Activated T-helper 1 cell treated with anti-CD3 and anti-CD28 coated beads, Interleukin-12 subunit alpha, Interleukin-12 subunit beta, Interleukin-2, Interleukin-4 antibody, amounts not matched to agents 30 ng/mL and 10 ng/mL and 1 ng/mL, durations not matched to agents 14 hours and 24 hours and 36 hours (primary cell): ENCODE measurements at regions not wholly inside any gene's neighbourhood (a gene's known extent, or its start where the extent isn't known, plus 50 kb on each side); places are given as distances from the start of the nearest gene placed in this dataset.

ENCODE experiments used
- DNase-seq: peaks from one replicate; pipeline ENCODE4 v3.0.0; 2021; ENCODE audit warnings: low spot score
- H3K27ac Mint-ChIP-seq: one replicate; pipeline ENCODE4 v1.8.0; 2021; ENCODE audit warnings: mild to moderate bottlenecking, mixed read lengths
- H3K27me3 Mint-ChIP-seq: one replicate; pipeline ENCODE4 v1.8.0; 2022; ENCODE audit warnings: mild to moderate bottlenecking, moderate library complexity, mixed read lengths; ENCODE audit not compliant: insufficient read depth
- H3K36me3 Mint-ChIP-seq: one replicate; pipeline ENCODE4 v1.8.0; 2021; ENCODE audit warnings: low read depth, mixed read lengths
- H3K4me1 Mint-ChIP-seq: one replicate; pipeline ENCODE4 v1.8.0; 2021; ENCODE audit warnings: low read depth, mixed read lengths
- H3K4me3 Mint-ChIP-seq: one replicate; pipeline ENCODE4 v1.8.0; 2021; ENCODE audit warnings: mild to moderate bottlenecking, moderate library complexity, mixed read lengths
- H3K9me3 Mint-ChIP-seq: one replicate; pipeline ENCODE4 v1.8.0; 2021; ENCODE audit warnings: mixed read lengths
- intact Hi-C: fragments of 100-400 bp; cut with micrococcal nuclease; formaldehyde crosslinking; loops from one replicate; pipeline ENCODE4 v1.15.1; 2024

DNA sequence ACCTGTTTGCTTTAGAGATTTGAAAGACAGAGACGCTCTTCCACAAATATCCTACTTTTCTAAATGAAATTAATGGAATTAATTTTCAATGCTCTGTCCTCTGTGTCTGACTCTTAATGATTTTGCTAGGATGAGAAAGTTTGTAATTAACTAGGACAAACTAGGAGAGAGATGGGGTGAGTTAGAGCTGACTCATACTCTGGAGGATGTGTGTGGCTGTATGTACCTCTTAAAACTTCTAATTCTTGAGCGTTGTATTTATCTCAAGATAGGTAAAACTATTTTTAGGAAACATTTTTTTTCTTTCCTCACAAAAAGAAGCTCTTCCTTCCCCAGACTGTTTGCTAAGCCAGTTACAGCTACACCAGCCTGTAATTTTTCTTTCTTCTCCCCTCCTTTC, 178.8 kb upstream of the ANKRD30A start:
- no peaks in the 10 kb centered on the region for H3K27me3 Mint-ChIP-seq
- DNase-seq = no peak
- intact Hi-C loops = no loop called here
- H3K9me3 Mint-ChIP-seq = peaks cover 17% of the 10 kb centered on the region
- H3K4me1 Mint-ChIP-seq = no peaks in the 10 kb centered on the region
- no peak overlapping the region for H3K27ac Mint-ChIP-seq
- no peak overlapping the region for H3K4me3 Mint-ChIP-seq
- H3K36me3 Mint-ChIP-seq = no peaks in the 10 kb centered on the region

DNA sequence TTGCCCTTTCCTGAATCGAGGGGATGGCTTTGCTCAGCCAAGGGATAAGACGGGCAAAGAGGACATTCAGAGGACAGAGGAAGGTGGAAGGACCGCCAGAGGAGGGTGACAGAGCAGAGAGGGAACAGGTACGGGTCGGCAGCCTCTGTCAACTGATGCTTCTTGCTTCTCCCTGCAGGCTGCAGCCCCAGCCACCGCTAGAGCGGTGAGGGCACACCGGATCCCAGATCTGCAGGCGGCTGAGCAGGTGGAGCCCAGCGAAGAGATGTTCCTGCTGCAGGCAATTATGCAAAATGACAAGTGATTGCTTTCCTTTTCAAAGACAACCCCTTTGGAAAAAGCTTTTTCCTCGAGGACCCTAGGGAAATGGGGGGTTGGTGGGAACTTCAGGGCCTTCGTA, 181.9 kb upstream of the ANKRD30A start:
- Mint-ChIP-seq H3K9me3 (peaks cover 17% of the 10 kb centered on the region), H3K27ac (no peak overlapping the region), H3K27me3 (no peaks in the 10 kb centered on the region), H3K4me3 (no peak overlapping the region), H3K36me3 (no peaks in the 10 kb centered on the region), H3K4me1 (no peaks in the 10 kb centered on the region)
- no peak for DNase-seq
- intact Hi-C loops = no loop called here

DNA sequence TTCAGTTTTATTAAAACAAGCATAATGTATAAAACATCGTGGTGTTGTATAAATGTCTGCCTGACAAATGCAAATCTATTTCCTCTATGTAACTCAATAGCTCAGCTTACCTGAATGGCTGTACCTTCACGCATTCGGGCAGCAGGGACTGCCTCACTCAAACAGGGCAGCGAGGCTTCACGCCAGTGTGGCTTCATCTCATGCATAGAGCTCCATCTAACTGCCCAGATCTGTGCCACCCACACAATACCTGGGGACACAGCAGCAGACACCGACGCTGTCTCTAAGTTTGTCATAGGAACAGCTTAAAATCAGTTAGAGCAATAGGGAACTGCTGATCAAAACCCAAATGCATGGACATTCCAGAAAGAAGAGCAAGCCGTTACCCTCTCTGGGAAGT, 182.8 kb upstream of the ANKRD30A start:
- Mint-ChIP-seq H3K27ac (no peak overlapping the region), H3K9me3 (peaks cover 17% of the 10 kb centered on the region), H3K4me1 (no peaks in the 10 kb centered on the region), H3K27me3 (no peaks in the 10 kb centered on the region), H3K4me3 (no peak overlapping the region), H3K36me3 (no peaks in the 10 kb centered on the region)
- no peak for DNase-seq
- intact Hi-C loops = no loop called here

DNA sequence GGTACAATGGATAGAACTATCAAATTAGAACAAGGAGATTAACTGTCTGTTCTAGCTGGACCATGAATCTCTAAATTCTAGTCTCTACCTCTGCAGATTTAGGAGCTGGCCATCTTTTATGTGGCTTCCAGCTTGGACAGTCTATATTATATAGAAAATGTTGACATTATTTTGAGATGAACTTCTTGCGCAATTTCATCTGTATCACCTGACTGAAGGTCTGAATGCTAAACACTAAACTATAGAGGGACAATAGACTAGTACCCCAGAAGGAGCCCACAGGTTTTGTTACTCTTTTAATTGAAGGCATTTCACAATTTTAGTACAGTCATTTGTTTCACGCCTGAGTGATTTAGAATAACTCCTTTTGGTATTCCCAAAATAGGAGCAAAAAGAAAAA, 222.4 kb upstream of the ANKRD30A start:
- no peaks in the 10 kb centered on the region for H3K36me3 Mint-ChIP-seq
- intact Hi-C loops = no loop called here
- H3K27ac Mint-ChIP-seq = no peak overlapping the region
- H3K4me3 Mint-ChIP-seq = no peak overlapping the region
- H3K27me3 Mint-ChIP-seq = no peaks in the 10 kb centered on the region
- H3K4me1 Mint-ChIP-seq = no peaks in the 10 kb centered on the region
- DNase-seq = no peak
- peaks cover 3% of the 10 kb centered on the region for H3K9me3 Mint-ChIP-seq

DNA sequence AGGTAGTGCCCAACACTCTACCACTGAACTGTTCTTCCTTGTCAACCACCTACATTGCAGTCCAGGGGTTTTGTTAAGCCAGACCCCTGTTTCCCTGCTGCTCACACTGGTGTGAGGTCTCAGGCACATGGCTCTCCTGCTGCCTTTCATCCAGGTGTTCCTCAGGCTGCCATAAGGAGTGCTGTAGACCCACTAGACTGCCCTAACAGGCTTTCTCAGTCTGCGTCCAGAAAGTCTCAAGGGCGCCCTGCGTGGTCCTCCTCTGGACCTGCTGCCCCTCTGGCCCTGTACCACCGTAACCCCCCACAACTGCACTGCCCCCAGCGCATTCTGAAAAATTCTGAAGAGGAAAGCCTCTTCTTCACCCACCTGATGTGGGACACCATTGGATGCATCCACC, 225.7 kb upstream of the ANKRD30A start:
- H3K36me3 Mint-ChIP-seq = no peaks in the 10 kb centered on the region
- no peak for DNase-seq
- intact Hi-C loops = no loop called here
- H3K9me3 Mint-ChIP-seq = peaks cover 3% of the 10 kb centered on the region
- H3K27me3 Mint-ChIP-seq = no peaks in the 10 kb centered on the region
- no peak overlapping the region for H3K27ac Mint-ChIP-seq
- H3K4me3 Mint-ChIP-seq = no peak overlapping the region
- H3K4me1 Mint-ChIP-seq = no peaks in the 10 kb centered on the region

DNA sequence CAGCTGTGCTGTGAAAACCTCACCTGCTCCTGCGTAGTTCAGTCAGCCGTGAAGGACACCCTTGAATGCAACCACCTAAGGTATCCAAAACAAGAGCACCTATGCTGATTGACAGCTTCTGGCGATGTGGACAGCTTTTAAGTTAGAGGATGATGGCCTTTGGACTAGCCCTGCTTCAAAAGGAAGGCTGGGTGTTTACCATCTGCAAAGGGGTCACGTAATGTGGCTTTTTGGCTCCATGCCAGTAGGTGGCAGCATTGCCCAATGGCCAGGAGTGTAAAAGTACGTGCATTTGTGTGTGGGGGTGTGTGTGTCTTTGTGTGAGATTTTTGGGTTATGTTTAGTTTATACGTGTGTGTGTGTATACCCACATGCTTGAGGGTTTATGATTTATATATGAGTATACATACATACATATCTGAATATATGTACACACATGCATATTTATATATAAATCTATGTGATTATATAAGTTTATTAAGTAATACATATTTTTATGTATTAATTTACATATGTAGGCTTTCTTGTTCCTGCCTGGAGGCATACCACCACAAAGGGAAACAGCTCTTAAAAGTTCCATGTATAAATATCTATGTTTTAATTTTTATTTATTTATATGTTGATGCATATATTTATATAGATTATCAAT, 236.3 kb upstream of the ANKRD30A start:
- Mint-ChIP-seq H3K9me3 (no peaks in the 10 kb centered on the region), H3K4me3 (no peak overlapping the region), H3K27ac (no peak overlapping the region), H3K4me1 (no peaks in the 10 kb centered on the region), H3K27me3 (no peaks in the 10 kb centered on the region), H3K36me3 (no peaks in the 10 kb centered on the region)
- DNase-seq = peak; percentile 16
- intact Hi-C loops = no loop called here

DNA sequence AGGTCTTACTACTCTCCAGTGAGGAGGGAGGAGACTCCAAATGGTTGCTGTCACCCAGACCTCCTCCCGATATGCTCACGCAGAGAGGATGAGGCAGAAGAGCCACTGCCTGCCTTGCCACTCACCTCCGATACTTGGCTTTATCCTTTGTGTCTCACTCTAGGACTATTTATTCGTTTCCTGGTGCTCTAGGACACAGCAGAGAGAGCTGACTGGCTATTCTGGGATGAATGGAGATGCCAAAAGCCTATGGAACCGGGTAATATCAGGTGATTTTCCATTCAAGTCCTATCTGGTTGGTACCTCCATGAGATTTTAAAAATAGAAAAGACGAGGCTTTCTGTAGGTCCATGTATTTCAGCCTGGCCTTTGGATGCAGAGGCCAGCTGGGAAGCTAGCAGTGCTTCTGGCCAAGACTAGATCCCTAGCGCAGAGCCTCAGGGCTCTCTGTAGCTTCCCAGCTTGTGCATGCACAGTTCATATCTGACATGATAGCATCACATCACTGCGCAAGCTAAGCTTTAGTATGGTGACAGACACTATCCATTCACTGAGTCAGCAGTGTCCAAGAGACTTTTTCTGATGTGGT, 239.0 kb upstream of the ANKRD30A start:
- H3K4me1 Mint-ChIP-seq = no peaks in the 10 kb centered on the region
- intact Hi-C loops = no loop called here
- no peak overlapping the region for H3K27ac Mint-ChIP-seq
- no peaks in the 10 kb centered on the region for H3K9me3 Mint-ChIP-seq
- H3K36me3 Mint-ChIP-seq = no peaks in the 10 kb centered on the region
- no peaks in the 10 kb centered on the region for H3K27me3 Mint-ChIP-seq
- no peak for DNase-seq
- no peak overlapping the region for H3K4me3 Mint-ChIP-seq

DNA sequence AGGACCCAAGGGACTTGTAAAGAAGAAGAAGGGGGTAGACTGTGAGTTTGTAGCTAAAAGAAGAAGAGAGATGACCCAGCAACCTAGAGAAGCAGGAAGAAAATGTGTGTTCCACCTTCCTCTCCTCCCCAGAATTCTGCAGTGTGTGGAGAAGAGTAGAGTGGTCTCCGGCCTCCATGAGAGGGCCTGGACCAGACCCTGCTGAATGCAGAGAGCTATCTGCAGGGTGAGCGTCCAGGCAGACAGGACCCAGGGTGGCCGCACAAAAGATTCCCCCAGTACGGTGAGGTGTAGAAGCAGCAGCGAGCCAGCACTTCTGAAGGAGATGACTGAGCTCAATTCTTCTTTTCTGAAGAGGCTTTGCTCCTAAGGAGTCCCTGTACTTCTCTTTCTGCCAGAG, 239.7 kb upstream of the ANKRD30A start:
- no peak for DNase-seq
- H3K4me1 Mint-ChIP-seq = no peaks in the 10 kb centered on the region
- no peak overlapping the region for H3K4me3 Mint-ChIP-seq
- no peaks in the 10 kb centered on the region for H3K36me3 Mint-ChIP-seq
- intact Hi-C loops = no loop called here
- H3K9me3 Mint-ChIP-seq = no peaks in the 10 kb centered on the region
- H3K27ac Mint-ChIP-seq = no peak overlapping the region
- no peaks in the 10 kb centered on the region for H3K27me3 Mint-ChIP-seq

DNA sequence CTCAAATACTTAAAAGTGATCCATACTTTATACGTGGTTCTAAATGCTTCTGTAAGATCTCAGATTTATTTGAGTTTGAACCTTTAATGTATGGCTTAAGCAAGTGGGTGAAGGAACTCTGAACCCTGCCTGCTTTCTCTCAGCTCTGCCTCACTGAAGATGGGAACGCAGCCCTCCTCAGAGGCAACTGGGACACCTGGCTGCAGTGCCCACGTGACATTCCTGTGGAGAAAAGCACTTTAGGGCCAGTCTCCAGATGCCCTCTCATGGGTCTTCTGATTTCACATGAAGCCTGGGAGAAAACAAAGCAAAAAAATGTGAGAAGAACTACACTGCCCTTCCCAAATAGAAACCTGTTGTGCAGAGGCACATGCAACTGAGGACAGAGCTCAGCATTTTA, 242.6 kb upstream of the ANKRD30A start:
- no peak overlapping the region for H3K27ac Mint-ChIP-seq

DNA sequence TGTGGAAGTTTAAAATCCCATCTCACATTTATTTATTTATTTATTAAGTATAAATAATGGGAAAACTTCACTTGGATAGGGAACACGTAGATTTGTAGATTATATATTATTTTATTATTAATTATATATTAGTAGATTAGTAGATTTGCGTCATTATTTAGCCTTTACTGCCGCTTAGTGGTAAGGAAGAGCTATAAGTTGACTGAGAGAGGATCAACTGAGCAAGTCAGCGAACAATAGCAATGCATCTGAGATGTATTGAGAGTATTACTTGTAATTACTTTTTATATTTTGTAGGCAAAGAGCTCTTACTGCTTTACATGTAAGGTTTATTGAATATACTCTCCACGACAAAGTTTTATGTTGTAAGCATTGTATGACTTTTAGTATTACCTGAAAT, 244.5 kb upstream of the ANKRD30A start:
- DNase-seq = no peak
- no peaks in the 10 kb centered on the region for H3K9me3 Mint-ChIP-seq
- no peaks in the 10 kb centered on the region for H3K36me3 Mint-ChIP-seq
- H3K27me3 Mint-ChIP-seq = no peaks in the 10 kb centered on the region
- H3K27ac Mint-ChIP-seq = no peak overlapping the region
- H3K4me3 Mint-ChIP-seq = no peak overlapping the region
- intact Hi-C loops = no loop called here
- H3K4me1 Mint-ChIP-seq = no peaks in the 10 kb centered on the region

More for the DNA sequence above, 242.6 kb upstream of the ANKRD30A start:
- Mint-ChIP-seq H3K27me3 (no peaks in the 10 kb centered on the region), H3K36me3 (no peaks in the 10 kb centered on the region), H3K4me1 (no peaks in the 10 kb centered on the region), H3K9me3 (no peaks in the 10 kb centered on the region), H3K4me3 (no peak overlapping the region)
- no peak for DNase-seq
- intact Hi-C loops = no loop called here

DNA sequence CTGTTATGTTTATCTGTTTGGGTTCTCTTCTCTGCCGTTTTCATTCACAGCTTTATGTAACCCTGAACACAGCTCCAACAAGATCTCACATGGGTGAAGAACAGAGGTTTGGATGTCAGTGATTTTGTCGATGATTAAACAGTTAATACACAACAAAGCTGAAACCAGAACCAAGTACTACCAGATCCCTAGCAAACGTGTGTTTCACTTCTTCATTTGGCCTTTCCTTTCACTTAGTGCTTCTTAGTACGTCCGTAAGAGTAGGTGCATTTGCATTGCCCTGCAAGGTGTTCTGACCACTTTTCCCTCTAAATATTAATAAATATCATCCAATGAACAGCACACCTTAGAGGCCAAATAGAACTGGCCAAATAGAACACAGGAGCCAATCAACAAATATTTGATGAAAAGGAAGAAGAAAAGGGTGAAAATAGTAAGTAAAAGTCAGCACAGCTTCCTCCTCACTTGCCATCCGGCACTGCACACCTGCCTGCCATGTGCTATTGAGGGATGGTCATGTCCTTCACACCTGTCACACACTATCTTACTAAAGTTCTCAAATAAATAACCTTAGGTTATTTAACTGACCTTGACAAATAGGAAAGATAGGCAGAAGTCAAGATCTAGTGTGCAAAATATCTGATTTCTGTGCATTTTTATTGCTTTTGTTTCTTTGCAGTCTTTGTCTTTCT, 252.6 kb upstream of the ANKRD30A start:
- no peak overlapping the region for H3K4me3 Mint-ChIP-seq
- H3K4me1 Mint-ChIP-seq = no peaks in the 10 kb centered on the region
- no peaks in the 10 kb centered on the region for H3K36me3 Mint-ChIP-seq
- H3K27me3 Mint-ChIP-seq = no peaks in the 10 kb centered on the region
- H3K27ac Mint-ChIP-seq = no peak overlapping the region
- DNase-seq = no peak
- intact Hi-C loops = no loop called here
- no peaks in the 10 kb centered on the region for H3K9me3 Mint-ChIP-seq

DNA sequence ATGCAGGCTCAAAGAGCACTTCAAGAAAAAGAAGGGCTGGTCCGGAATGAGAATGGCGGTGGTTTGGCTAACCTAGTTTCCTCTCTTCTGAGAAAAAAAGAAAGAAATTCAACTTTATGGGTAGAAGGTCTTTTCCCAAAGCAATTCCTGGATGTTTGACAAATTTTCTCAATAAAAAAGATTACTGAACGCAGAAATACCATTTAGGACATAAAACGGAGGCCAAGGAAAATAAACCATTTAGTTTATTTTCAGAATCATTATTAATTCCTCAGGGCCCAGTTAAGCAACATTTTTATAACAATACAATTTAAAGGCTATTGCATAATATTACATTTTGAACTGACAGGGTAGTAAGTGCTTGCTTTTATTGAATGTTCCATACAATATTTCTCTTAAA, 284.6 kb upstream of the ANKRD30A start:
- no peak overlapping the region for H3K4me3 Mint-ChIP-seq

DNA sequence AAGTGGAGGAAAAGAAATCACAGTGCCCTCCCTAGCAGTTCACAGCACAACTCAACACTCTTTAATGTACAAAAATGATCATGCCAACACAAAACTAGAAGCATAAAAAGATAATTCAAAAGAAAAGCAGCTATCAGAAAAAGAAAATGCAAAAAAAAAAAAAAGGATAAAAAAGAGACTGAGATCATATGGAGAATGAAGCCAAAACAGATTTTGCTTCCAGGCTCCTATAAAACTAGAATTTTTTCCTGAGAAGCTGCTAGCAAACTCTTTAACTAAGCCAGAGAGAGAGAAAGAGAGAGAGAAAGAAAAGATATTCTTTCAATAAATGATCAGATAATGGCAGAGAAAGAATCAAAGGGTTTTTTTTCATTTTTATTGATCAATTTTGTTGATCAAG, 288.0 kb upstream of the ANKRD30A start:
- Mint-ChIP-seq H3K27me3 (no peaks in the 10 kb centered on the region), H3K4me3 (no peak overlapping the region), H3K9me3 (peaks cover 11% of the 10 kb centered on the region), H3K27ac (no peak overlapping the region), H3K36me3 (no peaks in the 10 kb centered on the region), H3K4me1 (no peaks in the 10 kb centered on the region)
- DNase-seq = no peak
- intact Hi-C loops = no loop called here

More for the DNA sequence above, 284.6 kb upstream of the ANKRD30A start:
- H3K27me3 Mint-ChIP-seq = no peaks in the 10 kb centered on the region
- H3K4me1 Mint-ChIP-seq = no peaks in the 10 kb centered on the region
- no peak overlapping the region for H3K27ac Mint-ChIP-seq
- H3K9me3 Mint-ChIP-seq = peaks cover 15% of the 10 kb centered on the region
- DNase-seq = no peak
- intact Hi-C loops = no loop called here
- H3K36me3 Mint-ChIP-seq = no peaks in the 10 kb centered on the region
